HG02623 (cell line): ENCODE measurements at regions not wholly inside any gene's neighbourhood (a gene's known extent, or its start where the extent isn't known, plus 50 kb on each side); places are given as distances from the start of the nearest gene placed in this dataset.
"Not testable (repeated sequence)": the region's sequence is repeated elsewhere in the genome, so short reads cannot be mapped to it uniquely, and the experiment has no call there.

Source experiments
- ATAC-seq: cut with Tn5 transposase; IDR thresholded peaks from one replicate; pipeline ENCODE4 v1.9.1; 2021; ENCODE audit warnings: moderate library complexity; ENCODE audit not compliant: unreplicated experiment

- peak; percentile 84 for ATAC-seq
Observed at GRCh38 chrX:124232523-124233201, 99.8 kb upstream of the TEX13D start.

DNA sequence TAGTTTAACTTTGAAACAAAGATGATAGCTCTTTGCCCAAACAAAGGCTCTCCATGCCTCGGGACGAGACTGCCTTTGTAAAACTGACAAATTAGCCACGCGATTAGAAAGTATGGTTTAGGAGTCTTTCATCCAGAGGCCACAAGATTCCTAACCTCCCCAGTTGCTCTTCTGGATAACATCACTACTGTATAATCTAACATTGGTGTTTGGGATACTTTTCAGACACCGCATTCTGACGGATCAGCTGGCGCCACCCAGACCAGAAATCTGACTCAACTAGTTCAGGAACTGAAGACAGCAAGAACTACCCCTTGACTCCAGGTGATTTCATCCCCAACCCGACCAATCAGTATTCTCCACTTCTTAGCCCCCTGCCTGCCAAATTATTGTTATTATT is 98.1 kb upstream of the TEX13D start:
- ATAC-seq = no peak

GRCh38 chrX:124238268-124238667 is 94.2 kb upstream of the TEX13D start:
- no peak for ATAC-seq

DNA sequence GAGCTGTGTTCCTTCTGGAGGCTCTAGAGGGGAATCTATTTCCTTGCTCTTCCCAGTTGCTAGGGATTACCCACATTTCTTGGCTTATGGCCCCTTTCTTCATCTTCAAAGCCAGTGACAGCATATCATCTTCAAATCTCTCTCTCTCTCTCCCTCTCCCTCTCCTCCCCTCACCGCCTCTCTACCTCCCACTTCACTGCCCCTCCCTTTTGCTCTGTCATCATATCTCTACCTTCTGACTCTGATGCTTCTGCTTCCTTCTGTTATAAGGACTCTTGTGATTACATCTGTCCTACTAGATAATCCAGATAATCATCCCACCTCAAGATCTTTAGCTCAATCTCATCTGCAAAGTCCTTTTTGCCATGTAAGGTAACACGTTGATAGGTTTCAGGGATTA is 93.1 kb upstream of the TEX13D start:
- ATAC-seq = peak; percentile 29

DNA sequence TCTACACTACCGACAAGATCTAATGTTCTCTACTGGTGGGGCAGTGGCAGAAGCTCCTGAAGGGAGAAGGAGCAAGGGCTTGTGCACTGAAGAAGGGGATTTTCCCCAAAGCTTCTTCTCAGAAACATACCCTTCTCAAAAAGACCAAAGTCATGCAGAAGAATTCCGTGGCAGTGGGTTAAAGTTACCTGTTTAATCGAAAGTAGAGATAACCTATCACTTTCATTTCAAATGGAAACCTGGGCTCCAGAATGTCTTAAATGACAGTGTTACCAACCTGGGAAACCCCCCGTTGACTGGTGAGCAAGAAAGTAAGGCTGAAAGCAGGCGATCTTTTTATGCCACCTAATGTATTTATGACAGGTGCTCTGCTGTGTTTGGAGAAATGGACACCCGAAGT is 92.5 kb upstream of the TEX13D start:
- peak; percentile 78 for ATAC-seq

DNA sequence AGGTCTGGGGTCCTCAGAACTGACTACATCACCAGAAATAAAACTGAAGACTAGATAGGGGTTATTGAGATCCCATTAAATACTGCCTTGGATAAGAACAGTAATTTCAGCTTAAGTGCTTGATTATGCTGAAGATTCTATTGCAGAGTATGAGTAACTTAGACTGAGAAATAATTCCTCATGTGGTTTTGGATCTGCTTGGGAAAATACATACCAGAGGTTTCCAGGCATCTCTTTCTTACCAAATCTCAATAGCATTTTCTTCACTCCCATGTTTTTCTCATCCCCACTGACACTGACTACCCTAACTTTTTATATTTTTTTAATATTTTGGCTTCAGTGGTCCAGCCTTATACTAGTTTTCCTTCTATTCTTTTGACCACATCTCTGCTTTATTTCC is 92.0 kb upstream of the TEX13D start:
- no peak for ATAC-seq

DNA sequence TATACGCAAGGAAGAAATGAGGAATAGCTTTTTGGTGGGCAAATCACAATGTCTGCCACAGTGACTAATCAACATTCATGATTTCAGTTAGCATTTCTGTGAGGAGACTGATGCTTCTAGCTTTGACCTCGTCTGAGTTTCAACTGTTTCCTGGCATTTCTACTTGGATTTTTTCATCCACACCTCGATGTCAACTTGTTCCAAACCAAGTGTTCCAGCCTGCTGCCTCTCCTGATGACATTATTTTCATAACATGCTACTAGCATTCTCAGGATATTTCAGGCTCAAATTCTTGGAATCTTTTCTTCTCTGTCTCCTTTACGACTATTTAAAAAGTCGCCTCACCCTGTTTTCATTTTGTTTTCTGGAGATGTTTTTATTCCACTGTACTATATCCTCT is 90.3 kb upstream of the TEX13D start:
- ATAC-seq = no peak

DNA sequence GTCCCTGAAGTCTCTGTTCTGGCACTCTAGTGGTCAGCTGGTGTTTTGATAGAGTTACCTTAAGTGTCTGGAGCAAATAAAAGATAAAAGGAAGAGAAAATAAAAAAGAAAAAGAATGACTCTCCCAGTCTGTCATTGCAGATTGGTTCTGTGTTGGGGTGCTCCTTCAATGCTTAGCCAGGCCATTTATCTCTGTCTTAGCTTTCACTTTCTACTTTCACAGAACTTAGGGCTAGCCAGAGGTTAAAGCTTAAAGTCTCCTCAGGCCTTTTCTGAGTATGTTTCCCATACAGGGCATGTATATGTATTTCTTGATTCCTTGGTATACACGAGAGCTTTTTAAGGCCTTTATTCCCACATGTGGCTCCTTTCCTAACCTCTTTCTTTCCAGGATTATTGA is 83.1 kb upstream of the TEX13D start:
- no peak for ATAC-seq

DNA sequence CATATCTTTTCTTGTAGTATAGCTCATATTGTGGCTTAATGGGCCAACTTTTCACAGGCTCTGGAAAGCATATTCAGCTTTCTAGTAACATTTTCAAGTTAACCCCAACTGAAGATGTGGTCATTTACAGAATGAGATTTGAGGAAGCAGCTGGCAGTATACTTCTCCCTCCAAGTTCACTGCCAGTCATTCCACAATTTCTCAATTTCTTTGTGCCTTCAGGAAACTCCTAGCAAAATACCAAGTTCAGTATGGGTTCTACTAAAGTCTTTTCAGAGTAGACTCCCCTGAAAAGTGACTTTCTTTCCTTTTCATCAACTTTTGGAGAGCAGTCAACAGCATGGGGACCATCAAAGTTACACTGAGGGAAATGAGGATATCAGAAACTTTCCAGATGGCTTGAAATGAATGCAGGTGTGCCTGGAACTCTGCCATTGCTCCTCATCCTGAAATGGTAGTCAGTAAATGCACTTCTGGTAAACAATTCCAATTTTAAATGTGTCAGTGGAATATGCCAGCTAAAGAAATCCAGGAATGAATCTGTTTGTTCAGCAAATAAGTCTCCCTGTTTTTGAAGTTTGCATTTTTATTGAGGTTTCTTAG is 81.5 kb upstream of the TEX13D start:
- ATAC-seq = no peak

DNA sequence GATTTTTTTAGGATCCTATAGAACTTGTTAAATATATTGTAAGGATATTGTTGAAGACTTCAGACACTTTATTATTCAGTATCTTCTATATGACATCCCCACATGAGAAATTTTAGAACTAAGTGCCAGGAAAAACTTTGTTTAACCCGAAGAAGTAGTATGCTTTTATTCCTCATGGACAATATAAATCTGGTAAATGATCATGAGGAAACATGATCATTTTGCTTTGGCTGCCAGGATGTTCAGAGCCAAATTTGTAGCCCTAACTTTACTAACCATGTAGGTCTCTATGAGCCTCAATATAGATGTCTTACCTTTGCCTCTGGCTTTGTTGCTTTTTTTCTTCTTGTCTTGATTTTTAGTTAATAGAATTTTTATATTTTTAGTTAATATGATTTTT is 77.8 kb upstream of the TEX13D start:
- ATAC-seq = no peak

GRCh38 chrX:124256216-124256615 is 76.2 kb upstream of the TEX13D start:
- no peak for ATAC-seq

- ATAC-seq = no peak
Observed at GRCh38 chrX:124256629-124257380, 75.7 kb upstream of the TEX13D start.

GRCh38 chrX:124257924-124258702 is 74.3 kb upstream of the TEX13D start:
- ATAC-seq = no peak

GRCh38 chrX:124260845-124261244 is 71.6 kb upstream of the TEX13D start:
- no peak for ATAC-seq

DNA sequence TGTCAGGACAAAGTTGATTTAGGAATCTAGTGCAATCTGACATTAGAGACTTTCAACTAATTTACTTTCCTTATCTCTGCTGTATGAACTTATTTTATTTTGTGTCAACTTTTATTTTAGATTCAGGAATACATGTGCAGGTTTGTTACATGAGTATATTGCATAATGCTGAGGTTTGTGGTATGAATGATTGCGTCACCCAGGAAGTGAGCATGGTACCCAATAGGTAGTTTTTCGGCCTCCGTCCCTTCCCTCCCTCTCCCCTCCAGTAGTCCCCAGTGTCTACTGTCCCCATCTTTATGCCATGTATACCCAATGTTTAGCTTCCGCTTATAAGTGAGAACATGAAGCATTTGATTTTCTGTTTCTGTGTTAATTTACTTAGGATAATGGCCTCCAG is 68.7 kb upstream of the TEX13D start:
- no peak for ATAC-seq

GRCh38 chrX:124268099-124268498 is 64.4 kb upstream of the TEX13D start:
- ATAC-seq = no peak

- no peak for ATAC-seq
Observed at GRCh38 chrX:124269881-124270280, 62.6 kb upstream of the TEX13D start.

DNA sequence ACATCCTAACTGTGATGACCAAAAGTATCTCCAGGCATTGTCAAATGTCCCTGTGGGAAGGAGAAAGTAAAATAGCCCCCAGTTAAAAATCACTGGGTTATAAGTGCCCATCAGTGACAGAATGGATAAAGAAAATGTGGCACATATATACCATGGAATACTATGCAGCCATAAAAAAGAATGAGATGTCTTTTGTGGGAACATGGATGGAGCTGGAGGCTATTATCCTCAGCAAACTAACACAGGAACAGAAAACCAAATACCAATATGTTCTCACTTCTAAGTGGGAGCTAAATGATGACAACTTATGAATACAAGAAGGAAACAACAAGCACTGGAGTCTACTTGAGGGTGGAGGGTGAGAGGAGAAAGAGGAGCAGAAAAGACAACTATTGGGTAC is 60.9 kb upstream of the TEX13D start:
- ATAC-seq = not testable (repeated sequence)

DNA sequence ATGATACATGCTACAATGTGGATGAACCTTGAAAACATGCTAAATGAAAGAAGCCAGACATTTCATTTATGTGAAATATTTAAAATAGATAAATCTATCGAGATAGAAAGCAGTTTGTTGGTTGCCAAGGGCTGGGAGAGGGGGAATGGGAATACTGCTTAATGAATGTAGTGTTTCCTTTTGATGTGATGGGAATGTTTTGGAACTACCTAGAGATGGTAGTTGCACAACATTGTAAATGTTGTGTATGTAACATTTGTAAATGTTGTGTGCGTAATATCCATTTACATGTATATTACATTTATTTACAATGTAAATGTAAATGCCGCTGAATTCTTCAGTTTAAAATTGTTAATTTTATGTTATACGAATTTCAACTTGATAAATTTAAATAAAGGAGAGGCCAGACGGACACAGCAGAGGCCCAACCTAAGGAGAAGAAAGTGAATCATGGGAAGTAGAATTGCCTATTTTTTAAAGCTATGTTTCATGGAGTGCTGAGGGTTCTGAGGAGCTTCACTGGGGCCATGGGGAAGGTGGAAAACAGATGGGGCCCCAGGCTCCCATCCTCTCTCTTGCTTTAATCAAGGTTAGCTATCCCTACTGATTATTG is 60.0 kb upstream of the TEX13D start:
- no peak for ATAC-seq

DNA sequence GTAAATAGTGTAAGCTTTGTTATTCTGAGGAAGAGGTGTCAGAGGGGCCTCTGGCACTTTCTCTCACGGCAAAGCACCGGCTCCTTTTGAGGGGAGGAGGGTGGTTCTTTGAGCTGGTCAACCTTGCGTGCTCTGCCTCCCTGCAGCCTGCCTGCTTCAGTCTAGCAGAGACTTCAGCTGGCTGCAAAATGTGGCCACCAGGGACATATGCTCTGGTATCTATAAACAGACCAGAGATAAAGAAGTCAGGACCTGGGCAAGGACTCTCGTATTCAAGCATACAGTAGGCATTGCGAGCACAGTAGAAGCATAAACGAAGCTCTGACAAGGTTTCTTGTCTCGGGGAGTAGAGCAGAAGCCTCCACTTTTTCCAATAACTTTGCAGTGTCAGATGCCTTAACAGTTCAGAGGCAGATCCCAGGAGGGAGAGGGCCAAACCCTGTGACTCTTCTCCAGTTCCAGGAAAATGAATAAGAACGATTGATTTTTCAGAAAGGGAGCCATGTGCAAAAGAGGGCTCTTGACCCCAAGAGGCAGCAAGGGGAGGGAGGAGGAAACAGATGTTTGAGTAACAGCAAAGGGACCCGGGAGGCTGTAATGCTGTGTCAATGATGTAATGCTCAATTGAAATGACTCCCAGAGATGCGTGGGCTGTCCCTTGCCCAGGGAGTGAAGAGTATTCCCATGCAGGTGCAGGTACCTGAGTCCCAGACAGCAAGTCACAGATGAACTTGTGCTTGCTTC is 57.9 kb upstream of the TEX13D start:
- ATAC-seq = no peak
